Activated T-cell treated with anti-CD3 and anti-CD28 coated beads, Interleukin-2, amount 50 U/mL, for 72 hours (primary cell): ENCODE measurements at regions not wholly inside any gene's neighbourhood (a gene's known extent, or its start where the extent isn't known, plus 50 kb on each side); places are given as distances from the start of the nearest gene placed in this dataset.

Experiments used
- ATAC-seq, 2 donors: fragments of 150-1000 bp; cut with Tn5 transposase; replicated peaks in 1 of 2; 2 replicates each; pipeline ENCODE4 v1.10.0; 2021; ENCODE audit warnings: moderate library complexity in 2 of 2, mild to moderate bottlenecking in 1 of 2
- DNase-seq, 2 donors: peaks; one replicate each; pipeline ENCODE4 v3.0.0; 2021 to 2022; ENCODE audit warnings: mixed read lengths in 1 of 2
- H3K27ac Mint-ChIP-seq: one replicate; pipeline ENCODE4 v1.8.0; 2022; ENCODE audit warnings: mild to moderate bottlenecking, moderate library complexity, mixed read lengths
- H3K27me3 Mint-ChIP-seq: one replicate; pipeline ENCODE4 v1.8.0; 2022; ENCODE audit warnings: low read depth, mixed read lengths
- H3K36me3 Mint-ChIP-seq, 2 donors: one replicate each; pipeline ENCODE4 v1.8.0; 2022; ENCODE audit warnings: mixed read lengths in 2 of 2, mild to moderate bottlenecking in 1 of 2; ENCODE audit not compliant: insufficient read depth in 2 of 2
- H3K4me1 Mint-ChIP-seq: one replicate; pipeline ENCODE4 v1.8.0; 2022; ENCODE audit warnings: low read depth, mixed read lengths
- H3K4me3 Mint-ChIP-seq, 2 donors: one replicate each; pipeline ENCODE4 v1.8.0; 2022; ENCODE audit warnings: mild to moderate bottlenecking in 2 of 2, mixed read lengths in 2 of 2, moderate library complexity in 2 of 2
- H3K9me3 Mint-ChIP-seq, 2 donors: one replicate each; pipeline ENCODE4 v1.8.0; 2022; ENCODE audit warnings: mixed read lengths in 2 of 2

GRCh38 chr9:30713243-30713642, 1671.2 kb upstream of the ACO1 start:
- no peak for ATAC-seq
- no peak overlapping the region for H3K4me3 Mint-ChIP-seq
- no peaks in the 10 kb centered on the region for H3K27me3 Mint-ChIP-seq
- no peak overlapping the region for H3K27ac Mint-ChIP-seq
- no peak for DNase-seq
- H3K36me3 Mint-ChIP-seq, result no peaks in the 10 kb centered on the region
- no peaks in the 10 kb centered on the region for H3K4me1 Mint-ChIP-seq
- H3K9me3 Mint-ChIP-seq, result no peaks in the 10 kb centered on the region

GRCh38 chr9:30714389-30714788, 1670.1 kb upstream of the ACO1 start:
- ATAC-seq, result no peak

GRCh38 chr9:30718483-30718882, 1666.0 kb upstream of the ACO1 start:
- H3K27ac Mint-ChIP-seq, result no peak overlapping the region
- H3K9me3 Mint-ChIP-seq, result no peaks in the 10 kb centered on the region
- H3K4me3 Mint-ChIP-seq, result no peak overlapping the region
- DNase-seq, result no peak
- no peaks in the 10 kb centered on the region for H3K27me3 Mint-ChIP-seq
- ATAC-seq, result no peak
- H3K36me3 Mint-ChIP-seq, result no peaks in the 10 kb centered on the region
- H3K4me1 Mint-ChIP-seq, result no peaks in the 10 kb centered on the region

More at GRCh38 chr9:30714389-30714788, 1670.1 kb upstream of the ACO1 start:
- Mint-ChIP-seq H3K9me3 (no peaks in the 10 kb centered on the region), H3K27me3 (no peaks in the 10 kb centered on the region), H3K27ac (no peak overlapping the region), H3K36me3 (no peaks in the 10 kb centered on the region), H3K4me3 (no peak overlapping the region), H3K4me1 (no peaks in the 10 kb centered on the region)
- DNase-seq, result no peak

DNA sequence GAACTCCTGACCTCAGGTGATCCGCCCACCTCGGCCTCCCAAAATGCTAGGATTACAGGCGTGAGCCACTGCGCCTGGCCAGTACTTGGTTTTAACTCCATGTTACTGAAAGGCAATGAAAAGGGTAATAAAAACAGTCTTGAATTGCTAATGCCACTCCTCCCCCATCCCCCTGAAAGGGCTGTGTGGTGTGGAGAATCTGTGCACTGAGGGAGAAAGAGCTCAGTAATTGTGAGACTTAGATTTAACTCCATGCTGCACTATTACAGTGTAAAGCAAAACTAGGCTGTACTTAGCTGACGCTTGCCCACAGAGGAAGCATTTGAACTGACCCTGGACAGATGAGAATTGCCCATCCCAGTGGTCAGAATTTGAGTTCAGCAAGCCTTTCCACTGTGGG, 1662.4 kb upstream of the ACO1 start:
- H3K36me3 Mint-ChIP-seq, result no peaks in the 10 kb centered on the region
- DNase-seq, result no peak
- no peak for ATAC-seq
- H3K4me3 Mint-ChIP-seq, result no peak overlapping the region
- no peaks in the 10 kb centered on the region for H3K27me3 Mint-ChIP-seq
- no peaks in the 10 kb centered on the region for H3K9me3 Mint-ChIP-seq
- no peak overlapping the region for H3K27ac Mint-ChIP-seq
- H3K4me1 Mint-ChIP-seq, result no peaks in the 10 kb centered on the region

DNA sequence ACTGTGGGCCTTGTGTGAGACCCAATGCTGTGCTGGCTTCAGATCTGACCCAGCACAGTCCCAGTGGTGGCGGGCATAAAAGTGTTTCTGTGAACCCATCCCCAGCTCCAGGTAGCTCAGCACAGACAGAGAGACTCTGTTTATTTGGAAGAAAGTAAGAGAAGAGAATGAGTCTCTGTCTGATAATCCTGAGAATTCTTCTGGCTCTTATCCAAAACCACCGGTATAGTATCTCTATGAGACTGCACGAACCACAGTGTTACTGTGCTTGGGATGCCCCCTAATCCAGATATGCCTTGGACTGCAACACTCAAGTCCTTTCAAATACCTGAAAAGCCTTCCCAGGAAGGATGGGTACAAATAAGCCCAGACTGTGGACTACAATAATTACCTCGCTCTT, 1660.8 kb upstream of the ACO1 start:
- no peak for DNase-seq
- no peak overlapping the region for H3K4me3 Mint-ChIP-seq
- no peak overlapping the region for H3K27ac Mint-ChIP-seq
- ATAC-seq, result no peak
- H3K36me3 Mint-ChIP-seq, result no peaks in the 10 kb centered on the region
- H3K9me3 Mint-ChIP-seq, result no peaks in the 10 kb centered on the region
- H3K27me3 Mint-ChIP-seq, result no peaks in the 10 kb centered on the region
- no peaks in the 10 kb centered on the region for H3K4me1 Mint-ChIP-seq

DNA sequence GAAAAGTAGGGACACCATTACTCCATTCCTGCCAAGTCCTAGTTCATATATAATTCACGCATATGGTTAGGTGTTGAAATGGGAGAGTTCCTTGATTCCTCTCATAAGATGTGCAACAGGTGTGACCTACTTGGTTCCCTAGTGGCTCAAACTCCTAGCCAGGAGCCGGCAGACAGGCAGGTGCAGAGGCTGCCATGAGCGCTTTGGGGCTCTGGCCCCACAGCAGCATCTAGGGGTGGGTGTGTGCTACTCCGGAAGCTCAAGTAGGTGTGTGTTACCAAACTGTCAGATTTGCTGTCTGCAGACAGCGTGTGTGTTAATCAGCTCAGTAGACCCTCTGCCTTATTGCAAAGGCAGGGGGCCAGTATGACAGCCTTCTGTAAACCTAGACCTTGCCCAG, 1652.4 kb upstream of the ACO1 start:
- Mint-ChIP-seq H3K27me3 (no peaks in the 10 kb centered on the region), H3K4me1 (no peaks in the 10 kb centered on the region), H3K4me3 (no peak overlapping the region), H3K27ac (no peak overlapping the region), H3K9me3 (peaks cover 0 to 2% of the 10 kb centered on the region in 2 donors), H3K36me3 (no peaks in the 10 kb centered on the region)
- DNase-seq (no peak), ATAC-seq (no peak)

GRCh38 chr9:30744871-30745270, 1639.6 kb upstream of the ACO1 start:
- no peaks in the 10 kb centered on the region for H3K27me3 Mint-ChIP-seq
- H3K9me3 Mint-ChIP-seq, result no peaks in the 10 kb centered on the region
- no peak overlapping the region for H3K4me3 Mint-ChIP-seq
- no peaks in the 10 kb centered on the region for H3K4me1 Mint-ChIP-seq
- no peaks in the 10 kb centered on the region for H3K36me3 Mint-ChIP-seq
- H3K27ac Mint-ChIP-seq, result no peak overlapping the region
- ATAC-seq (no peak), DNase-seq (no peak)

- no peak overlapping the region for H3K4me3 Mint-ChIP-seq
- ATAC-seq (no peak), DNase-seq (no peak)
- no peaks in the 10 kb centered on the region for H3K9me3 Mint-ChIP-seq
- H3K4me1 Mint-ChIP-seq, result no peaks in the 10 kb centered on the region
- H3K36me3 Mint-ChIP-seq, result no peaks in the 10 kb centered on the region
- no peaks in the 10 kb centered on the region for H3K27me3 Mint-ChIP-seq
- H3K27ac Mint-ChIP-seq, result no peak overlapping the region
Observed at GRCh38 chr9:30746589-30746988, 1637.9 kb upstream of the ACO1 start.

GRCh38 chr9:30757723-30758122, 1626.7 kb upstream of the ACO1 start:
- DNase-seq (no peak), ATAC-seq (no peak)
- Mint-ChIP-seq H3K4me3 (no peak overlapping the region), H3K27me3 (no peaks in the 10 kb centered on the region), H3K9me3 (no peaks in the 10 kb centered on the region), H3K27ac (no peak overlapping the region), H3K4me1 (no peaks in the 10 kb centered on the region), H3K36me3 (no peaks in the 10 kb centered on the region)

DNA sequence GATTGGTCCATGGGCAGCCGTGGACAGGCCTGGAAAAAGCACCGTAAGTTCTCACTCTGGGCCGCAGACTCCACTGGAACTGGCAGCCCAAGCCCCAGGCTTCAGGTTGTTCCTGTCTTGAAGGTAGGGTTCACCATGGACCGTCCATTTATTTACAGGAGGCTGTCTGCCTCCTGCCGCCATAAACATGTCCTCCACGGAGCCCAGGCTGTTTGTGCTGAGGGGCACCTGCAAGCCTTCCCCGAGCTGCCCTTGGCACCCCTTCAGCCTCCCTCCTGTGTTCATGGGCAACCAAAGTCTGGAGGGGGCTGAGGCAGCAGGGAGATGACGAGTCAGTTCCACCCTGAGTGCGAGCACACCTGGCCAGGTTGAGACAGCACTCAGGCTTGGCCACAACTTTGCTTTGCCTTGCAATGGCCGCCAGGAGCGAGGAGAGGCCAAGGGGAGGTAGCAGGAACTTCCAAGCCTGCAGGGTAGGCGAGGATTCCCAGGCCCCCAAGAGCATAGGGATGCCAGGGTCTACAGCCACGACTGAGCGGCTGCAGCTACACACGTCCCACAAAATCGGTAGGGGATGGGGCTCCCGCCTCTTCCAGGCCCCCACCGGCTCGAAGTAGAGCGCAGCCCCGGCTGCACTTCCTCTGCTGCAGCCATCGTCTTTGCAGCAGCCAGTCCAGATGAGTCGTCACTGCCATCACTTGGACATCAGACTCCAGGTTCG, 1625.6 kb upstream of the ACO1 start:
- Mint-ChIP-seq H3K9me3 (no peaks in the 10 kb centered on the region), H3K4me1 (no peaks in the 10 kb centered on the region), H3K27ac (no peak overlapping the region), H3K27me3 (no peaks in the 10 kb centered on the region), H3K36me3 (no peaks in the 10 kb centered on the region), H3K4me3 (no peak overlapping the region)
- ATAC-seq, result no peak
- no peak for DNase-seq

- H3K27me3 Mint-ChIP-seq, result no peaks in the 10 kb centered on the region
- no peaks in the 10 kb centered on the region for H3K9me3 Mint-ChIP-seq
- DNase-seq (no peak), ATAC-seq (no peak)
- H3K4me1 Mint-ChIP-seq, result no peaks in the 10 kb centered on the region
- H3K4me3 Mint-ChIP-seq, result no peak overlapping the region
- H3K36me3 Mint-ChIP-seq, result no peaks in the 10 kb centered on the region
- H3K27ac Mint-ChIP-seq, result no peak overlapping the region
Observed at GRCh38 chr9:30765318-30765717, 1619.1 kb upstream of the ACO1 start.

GRCh38 chr9:30771163-30771708, 1613.2 kb upstream of the ACO1 start:
- H3K4me1 Mint-ChIP-seq, result no peaks in the 10 kb centered on the region
- H3K27me3 Mint-ChIP-seq, result no peaks in the 10 kb centered on the region
- H3K4me3 Mint-ChIP-seq, result no peak overlapping the region
- ATAC-seq (no peak), DNase-seq (no peak)
- H3K27ac Mint-ChIP-seq, result no peak overlapping the region
- H3K36me3 Mint-ChIP-seq, result no peaks in the 10 kb centered on the region
- H3K9me3 Mint-ChIP-seq, result peaks cover 0 to 2% of the 10 kb centered on the region in 2 donors

- Mint-ChIP-seq H3K4me3 (no peak overlapping the region), H3K27me3 (no peaks in the 10 kb centered on the region), H3K4me1 (no peaks in the 10 kb centered on the region), H3K27ac (no peak overlapping the region), H3K9me3 (peaks cover 0 to 2% of the 10 kb centered on the region in 2 donors), H3K36me3 (no peaks in the 10 kb centered on the region)
- DNase-seq, result no peak
- ATAC-seq, result no peak
Observed at GRCh38 chr9:30771760-30772159, 1612.7 kb upstream of the ACO1 start.

GRCh38 chr9:30773427-30773826, 1611.0 kb upstream of the ACO1 start:
- Mint-ChIP-seq H3K27me3 (no peaks in the 10 kb centered on the region), H3K4me1 (no peaks in the 10 kb centered on the region), H3K4me3 (no peak overlapping the region), H3K27ac (no peak overlapping the region), H3K36me3 (no peaks in the 10 kb centered on the region), H3K9me3 (peaks cover 0 to 2% of the 10 kb centered on the region in 2 donors)
- ATAC-seq (no peak), DNase-seq (no peak)
